ENCODE measurements at regions not wholly inside any gene's neighbourhood (a gene's known extent, or its start where the extent isn't known, plus 50 kb on each side); places are given as distances from the start of the nearest gene placed in this dataset.

GRCh38 chr1:38179483-38179882, 132.9 kb upstream of the POU3F1 start:
- ChIA-PET POLR2A (no interaction called here), CTCF (no interaction called here)
- H3K36me3 Mint-ChIP-seq (ENCODE audit: insufficient read depth, unreplicated experiment) = no peaks in the 10 kb centered on the region
- no TSS peak for BruUV-seq (replicated peaks)
- no peak for TF ChIP-seq CTCF (IDR thresholded peaks at IDR 0.05; ENCODE audit: unreplicated experiment)
- intact Hi-C loops (cut with micrococcal nuclease) = no loop called here
- no peak for DNase-seq (ENCODE audit: unreplicated experiment)
- H3K4me3 Mint-ChIP-seq (ENCODE audit: unreplicated experiment) = no peak overlapping the region
- no peaks in the 10 kb centered on the region for H3K4me1 Mint-ChIP-seq (ENCODE audit: insufficient read depth, unreplicated experiment)
- no peak overlapping the region for H3K27ac Mint-ChIP-seq (ENCODE audit: low read depth, unreplicated experiment)
- H3K9me3 Mint-ChIP-seq (ENCODE audit: unreplicated experiment) = no peaks in the 10 kb centered on the region
- H3K27me3 Mint-ChIP-seq (ENCODE audit: insufficient read depth, unreplicated experiment) = peaks cover under 1% of the 10 kb centered on the region

- no peak for TF ChIP-seq CTCF (IDR thresholded peaks at IDR 0.05; ENCODE audit: unreplicated experiment)
- Mint-ChIP-seq H3K27ac (ENCODE audit: low read depth, unreplicated experiment) (no peak overlapping the region), H3K9me3 (ENCODE audit: unreplicated experiment) (no peaks in the 10 kb centered on the region), H3K4me1 (ENCODE audit: insufficient read depth, unreplicated experiment) (no peaks in the 10 kb centered on the region), H3K36me3 (ENCODE audit: insufficient read depth, unreplicated experiment) (no peaks in the 10 kb centered on the region), H3K4me3 (ENCODE audit: unreplicated experiment) (no peak overlapping the region), H3K27me3 (ENCODE audit: insufficient read depth, unreplicated experiment) (no peaks in the 10 kb centered on the region)
- POLR2A ChIA-PET = no interaction called here
- no TSS peak for BruUV-seq (replicated peaks)
- CTCF ChIA-PET = no interaction called here
- intact Hi-C loops (cut with micrococcal nuclease) = no loop called here
- no peak for DNase-seq (ENCODE audit: unreplicated experiment)
Observed at GRCh38 chr1:38178216-38178615, 131.6 kb upstream of the POU3F1 start.

DNA sequence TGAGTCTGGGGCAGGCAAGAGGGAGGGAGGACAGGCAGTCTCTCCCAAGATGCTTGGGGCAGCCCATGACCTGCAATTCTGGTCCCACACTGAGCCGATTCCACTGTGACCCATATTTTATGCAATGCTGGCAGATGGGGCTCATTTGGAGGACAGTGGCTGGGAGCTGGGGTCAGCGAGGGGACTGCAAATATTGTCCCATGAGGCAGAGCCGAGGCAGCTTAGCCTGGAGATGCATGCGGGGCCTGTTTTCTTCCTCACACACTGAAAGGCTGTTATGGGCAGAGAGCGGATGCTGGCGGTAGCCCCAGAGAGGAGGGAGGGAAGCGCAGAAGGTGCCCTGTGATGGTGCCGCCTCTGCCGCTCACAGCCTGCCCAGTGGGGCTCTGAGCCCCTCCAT, 128.5 kb upstream of the POU3F1 start:
- intact Hi-C loops (cut with micrococcal nuclease) = no loop called here
- POLR2A ChIA-PET = no interaction called here
- Mint-ChIP-seq H3K36me3 (ENCODE audit: insufficient read depth, unreplicated experiment) (no peaks in the 10 kb centered on the region), H3K9me3 (ENCODE audit: unreplicated experiment) (no peaks in the 10 kb centered on the region), H3K27me3 (ENCODE audit: insufficient read depth, unreplicated experiment) (no peaks in the 10 kb centered on the region), H3K4me3 (ENCODE audit: unreplicated experiment) (no peak overlapping the region), H3K4me1 (ENCODE audit: insufficient read depth, unreplicated experiment) (no peaks in the 10 kb centered on the region), H3K27ac (ENCODE audit: low read depth, unreplicated experiment) (no peak overlapping the region)
- no peak for DNase-seq (ENCODE audit: unreplicated experiment)
- TF ChIP-seq CTCF (IDR thresholded peaks at IDR 0.05; ENCODE audit: unreplicated experiment) = no peak
- no TSS peak for BruUV-seq (replicated peaks)
- CTCF ChIA-PET = interaction anchor here (0.5 kb wide), 1 partner anchor 37 kb away, joined by 3 read pairs; no protein-coding TSS in a partner anchor

GRCh38 chr1:38173848-38174247, 127.3 kb upstream of the POU3F1 start:
- no peak for TF ChIP-seq CTCF (IDR thresholded peaks at IDR 0.05; ENCODE audit: unreplicated experiment)
- no peak overlapping the region for H3K27ac Mint-ChIP-seq (ENCODE audit: low read depth, unreplicated experiment)
- no peaks in the 10 kb centered on the region for H3K27me3 Mint-ChIP-seq (ENCODE audit: insufficient read depth, unreplicated experiment)

More at GRCh38 chr1:38173848-38174247, 127.3 kb upstream of the POU3F1 start:
- DNase-seq (ENCODE audit: unreplicated experiment) = no peak
- Mint-ChIP-seq H3K4me1 (ENCODE audit: insufficient read depth, unreplicated experiment) (no peaks in the 10 kb centered on the region), H3K4me3 (ENCODE audit: unreplicated experiment) (no peak overlapping the region), H3K36me3 (ENCODE audit: insufficient read depth, unreplicated experiment) (no peaks in the 10 kb centered on the region), H3K9me3 (ENCODE audit: unreplicated experiment) (no peaks in the 10 kb centered on the region)
- intact Hi-C loops (cut with micrococcal nuclease) = no loop called here
- BruUV-seq (replicated peaks) = no TSS peak
- ChIA-PET POLR2A (interaction anchor here (0.9 kb wide), 1 partner anchor 11 kb away, joined by 3 read pairs; no protein-coding TSS in a partner anchor), CTCF (interaction anchor here (0.6 to 0.9 kb wide), 2 partner anchors 9 to 634 kb away, joined by 3 read pairs; no protein-coding TSS in a partner anchor)
